IMR-90 (cell line): ENCODE measurements at regions not wholly inside any gene's neighbourhood (a gene's known extent, or its start where the extent isn't known, plus 50 kb on each side); places are given as distances from the start of the nearest gene placed in this dataset.

Experiments used
- ATAC-seq: fragments of 200-7000 bp; cut with Tn5 transposase; 2 replicates; pipeline ENCODE4 v1.9.1; 2020; ENCODE audit warnings: low read depth, mild to moderate bottlenecking, moderate library complexity
- BruUV-seq: library from RNA; stranded (reverse); fragments of 400-500 nt; replicated peaks from 2 replicates; lab custom pipeline; 2021; lab: Mats Ljungman, UMichigan
- CTCF ChIA-PET: fragments of 300-600 bp; formaldehyde crosslinking; extraction: SDS; loops from one replicate; lab custom pipeline; 2021; ENCODE audit warnings: antibody characterized with exemption; lab: Yijun Ruan, JAX
- POLR2A ChIA-PET: fragments of 300-600 bp; sonication (Branson Sonifier 250); formaldehyde crosslinking; loops from one replicate; lab custom pipeline; 2022; ENCODE audit warnings: antibody characterized with exemption; ENCODE audit not compliant: unreplicated experiment; lab: Charles Lee
- DNase-seq: peaks from one replicate; pipeline ENCODE4 v3.0.0; 2013
- H2AFZ ChIP-seq: replicated peaks from 2 replicates; pipeline ENCODE3; 2013; ENCODE audit warnings: low read length, mild to moderate bottlenecking; ENCODE audit not compliant: poor library complexity
- H2AK5ac ChIP-seq: 2 replicates; pipeline ENCODE4 v1.6.1; 2013; ENCODE audit warnings: low read depth, low read length, inconsistent platforms
- H2AK9ac ChIP-seq: replicated peaks from 2 replicates; pipeline ENCODE3; 2013; ENCODE audit warnings: mild to moderate bottlenecking, low read depth, low read length, moderate library complexity; ENCODE audit not compliant: poor library complexity
- H2BK120ac ChIP-seq: 2 replicates; pipeline ENCODE4 v1.6.1; 2013; ENCODE audit warnings: low read depth, low read length, inconsistent platforms
- H2BK15ac ChIP-seq: 3 replicates; pipeline ENCODE4 v1.6.1; 2013; ENCODE audit warnings: low read depth, low read length, inconsistent platforms
- H2BK20ac ChIP-seq: 2 replicates; pipeline ENCODE4 v1.6.1; 2013; ENCODE audit warnings: low read depth, mild to moderate bottlenecking, inconsistent platforms, low read length, moderate library complexity
- H2BK5ac ChIP-seq: 2 replicates; pipeline ENCODE4 v1.6.1; 2013; ENCODE audit warnings: mild to moderate bottlenecking, low read depth, low read length, inconsistent platforms; ENCODE audit not compliant: poor library complexity, severe bottlenecking
- H3K14ac ChIP-seq: replicated peaks from 2 replicates; pipeline ENCODE4 v1.6.1; 2013; ENCODE audit warnings: low read depth, low read length, inconsistent platforms
- H3K18ac ChIP-seq: 2 replicates; pipeline ENCODE4 v1.6.1; 2013; ENCODE audit warnings: low read depth, low read length, control low read depth
- H3K23ac ChIP-seq: 2 replicates; pipeline ENCODE4 v1.6.1; 2013; ENCODE audit warnings: low read depth, low read length, inconsistent platforms
- H3K27ac ChIP-seq: 2 replicates; pipeline ENCODE4 v1.5.1; 2013; ENCODE audit warnings: mild to moderate bottlenecking, control low read depth, low read length; ENCODE audit not compliant: insufficient read depth
- H3K27me3 ChIP-seq: 2 replicates; pipeline ENCODE4 v1.6.1; 2013; ENCODE audit warnings: low read length; ENCODE audit not compliant: control insufficient read depth, insufficient read depth
- H3K36me3 ChIP-seq: 2 replicates; pipeline ENCODE4 v1.6.1; 2013; ENCODE audit warnings: low read length, mixed read lengths; ENCODE audit not compliant: control insufficient read depth, insufficient read depth
- H3K4ac ChIP-seq: 2 replicates; pipeline ENCODE4 v1.6.1; 2013; ENCODE audit warnings: low read depth, low read length, inconsistent platforms
- H3K4me1 ChIP-seq: 2 replicates; pipeline ENCODE4 v1.6.1; 2013; ENCODE audit warnings: low read length, mixed read lengths; ENCODE audit not compliant: control insufficient read depth, insufficient read depth
- H3K4me2 ChIP-seq: 2 replicates; pipeline ENCODE4 v1.6.1; 2013; ENCODE audit warnings: low read depth, mild to moderate bottlenecking, control low read depth, low read length, moderate library complexity
- H3K4me3 ChIP-seq: 2 replicates; pipeline ENCODE4 v1.5.1; 2013; ENCODE audit warnings: low read depth, mild to moderate bottlenecking, control low read depth, low read length, moderate library complexity; ENCODE audit not compliant: insufficient read depth
- H3K56ac ChIP-seq: 2 replicates; pipeline ENCODE4 v1.6.1; 2013; ENCODE audit warnings: low read length, inconsistent platforms; ENCODE audit not compliant: insufficient read depth; ENCODE audit errors: extremely low read depth
- H3K79me1 ChIP-seq, 2 experiments: 2 replicates each; pipeline ENCODE4 v1.6.1; 2013; ENCODE audit warnings: low read length in 2 of 2, inconsistent platforms in 1 of 2, low read depth in 1 of 2
- H3K9ac ChIP-seq: 2 replicates; pipeline ENCODE4 v1.6.1; 2013; ENCODE audit warnings: low read depth, low read length, control low read depth
- H3K9me1 ChIP-seq: 2 replicates; pipeline ENCODE4 v1.6.1; 2013; ENCODE audit warnings: low read length, inconsistent platforms; ENCODE audit not compliant: insufficient read depth
- H3K9me3 ChIP-seq: 2 replicates; pipeline ENCODE4 v1.6.1; 2013; ENCODE audit warnings: low read length; ENCODE audit not compliant: control insufficient read depth, insufficient read depth
- H4K20me1 ChIP-seq: 2 replicates; pipeline ENCODE4 v1.6.1; 2013; ENCODE audit warnings: low read length, inconsistent platforms; ENCODE audit not compliant: insufficient read depth
- H4K5ac ChIP-seq: 2 replicates; pipeline ENCODE4 v1.6.1; 2013; ENCODE audit warnings: mild to moderate bottlenecking, low read depth, low read length, control low read depth
- H4K8ac ChIP-seq, 2 experiments: 2 replicates each; pipeline ENCODE4 v1.6.1; 2013; ENCODE audit warnings: low read depth in 2 of 2, low read length in 2 of 2, control low read depth in 1 of 2, inconsistent platforms in 1 of 2
- H4K91ac ChIP-seq: 2 replicates; pipeline ENCODE4 v1.6.1; 2013; ENCODE audit warnings: low read depth, low read length, inconsistent platforms; ENCODE audit not compliant: insufficient read depth
- BHLHE40 ChIP-seq: fragments of 150-350 bp; IDR thresholded peaks from 2 replicates; pipeline ENCODE4 v1.6.1; 2016; ENCODE audit warnings: mild to moderate bottlenecking, low read depth, low read length
- CEBPB ChIP-seq: IDR thresholded peaks from 2 replicates; pipeline ENCODE4 v1.6.1; 2012; ENCODE audit warnings: low read depth, low read length, improper control_type of control experiment
- FOS ChIP-seq: fragments of 150-350 bp; IDR thresholded peaks from 2 replicates; pipeline ENCODE4 v1.6.1; 2016; ENCODE audit warnings: low read depth, low read length
- MAFK ChIP-seq: IDR thresholded peaks from 2 replicates; pipeline ENCODE4 v1.6.1; 2012; ENCODE audit warnings: low read depth, low read length, improper control_type of control experiment
- MAZ ChIP-seq: IDR thresholded peaks from 2 replicates; pipeline ENCODE4 v1.6.1; 2012; ENCODE audit warnings: low read depth, mild to moderate bottlenecking, low read length, improper control_type of control experiment, moderate library complexity, borderline replicate concordance
- NFE2L2 ChIP-seq: fragments of 150-350 bp; IDR thresholded peaks from 2 replicates; pipeline ENCODE4 v1.6.1; 2016; ENCODE audit warnings: low read depth, mild to moderate bottlenecking, low read length
- POLR2A ChIP-seq: IDR thresholded peaks from 2 replicates; pipeline ENCODE4 v1.6.1; 2012; ENCODE audit warnings: mild to moderate bottlenecking, low read depth, low read length
- RCOR1 ChIP-seq: IDR thresholded peaks from 2 replicates; pipeline ENCODE4 v1.6.1; 2012; ENCODE audit warnings: mild to moderate bottlenecking, low read length, improper control_type of control experiment; ENCODE audit not compliant: insufficient replicate concordance
- RFX5 ChIP-seq: IDR thresholded peaks from 2 replicates; pipeline ENCODE4 v1.8.0; 2012; ENCODE audit warnings: low read depth, mild to moderate bottlenecking, low read length, moderate library complexity
- SMC3 ChIP-seq: fragments of 150-350 bp; IDR thresholded peaks from 2 replicates; pipeline ENCODE4 v1.6.1; 2016; ENCODE audit warnings: low read depth, mild to moderate bottlenecking, antibody characterized with exemption, low read length, moderate library complexity
- WGBS, 2 experiments: methylation state at CpG; one replicate each; pipeline versions ENCODE4 v1.1.5 to v1.1.7; 2013; ENCODE audit warnings: missing lambda C conversion rate in 2 of 2; ENCODE audit not compliant: insufficient read length in 1 of 2; ENCODE audit errors: extremely low coverage in 2 of 2; 5-methylcytosine and 5-hydroxymethylcytosine counted together
- dilution Hi-C: fragments of 300-500 bp; cut with HindIII; formaldehyde crosslinking; loops from one replicate; pipeline ENCODE4 v1.14.3; 2018; ENCODE audit warnings: low sequenced_read_pairs; ENCODE audit not compliant: unreplicated experiment
- in situ Hi-C: fragments of 300-500 bp; cut with MboI; formaldehyde crosslinking; loops from 3 replicates; pipeline ENCODE4 v1.14.3; 2019; ENCODE audit warnings: low sequenced_read_pairs, inconsistent platforms, mixed read lengths
- intact Hi-C: fragments of 100-400 bp; cut with micrococcal nuclease; formaldehyde crosslinking; loops from 2 replicates; pipeline ENCODE4 v1.10.0; 2022
- TF ChIP-seq, protein P1 (sequence below): conservative IDR thresholded peaks from 2 replicates; pipeline ENCODE4 v1.5.1; 2012; ENCODE audit warnings: mild to moderate bottlenecking, low read depth, low read length, improper control_type of control experiment

DNA sequence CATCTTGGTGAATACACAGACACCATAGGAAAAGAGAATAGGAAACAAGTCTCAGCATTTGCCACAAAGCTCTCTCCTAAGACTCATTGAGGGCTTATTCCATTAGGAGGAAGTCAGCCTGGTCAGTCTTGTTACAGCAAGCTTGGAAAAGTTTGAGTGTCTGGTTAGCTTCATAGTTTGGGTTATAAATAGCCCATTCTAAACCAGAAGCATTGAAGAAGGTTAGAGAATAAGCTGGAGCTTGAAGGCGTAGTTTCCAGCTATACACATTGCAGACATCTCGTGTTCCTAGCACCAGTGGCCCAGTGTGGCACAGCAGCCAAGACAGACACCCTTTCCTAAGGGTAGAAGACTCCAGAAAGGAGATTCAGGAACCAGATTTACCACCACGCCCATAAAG, 168.8 kb upstream of the RBM19 start:
- Histone ChIP-seq H4K8ac (no peak overlapping the region), H3K4me2 (no peak overlapping the region), H3K9me3 (no peaks in the 10 kb centered on the region), H3K4me3 (no peak overlapping the region), H3K79me1 (no peaks in the 10 kb centered on the region), H3K9me1 (no peaks in the 10 kb centered on the region), H2BK20ac (no peak overlapping the region), H4K5ac (no peak overlapping the region), H2BK15ac (no peak overlapping the region), H2BK120ac (no peak overlapping the region), H4K91ac (no peak overlapping the region), H3K4me1 (no peaks in the 10 kb centered on the region), H3K9ac (no peak overlapping the region), H3K23ac (no peak overlapping the region), H2BK5ac (no peak overlapping the region), H3K56ac (no peak overlapping the region), H3K4ac (no peak overlapping the region), H3K18ac (no peak overlapping the region), H3K27ac (no peak overlapping the region), H4K20me1 (no peaks in the 10 kb centered on the region), H2AK5ac (no peak overlapping the region), H2AFZ (no peak overlapping the region), H3K27me3 (peaks cover 2% of the 10 kb centered on the region; the same call in 1 of the 2 replicates), H2AK9ac (no peak overlapping the region), H3K14ac (no peak overlapping the region), H3K36me3 (no peaks in the 10 kb centered on the region)
- intact Hi-C loops: no loop called here
- ATAC-seq: no peak
- CTCF ChIA-PET: no interaction called here
- WGBS, 2 experiments: no CpG with 5 or more reads among the region's 3 CpGs
- in situ Hi-C loops: no loop called here
- no TSS peak for BruUV-seq
- TF ChIP-seq MAZ (no peak), RFX5 (no peak), FOS (no peak), POLR2A (no peak), CEBPB (no peak), NFE2L2 (no peak), MAFK (no peak), BHLHE40 (no peak), SMC3 (no peak), RCOR1 (no peak)
- TF ChIP-seq, protein P1, sequence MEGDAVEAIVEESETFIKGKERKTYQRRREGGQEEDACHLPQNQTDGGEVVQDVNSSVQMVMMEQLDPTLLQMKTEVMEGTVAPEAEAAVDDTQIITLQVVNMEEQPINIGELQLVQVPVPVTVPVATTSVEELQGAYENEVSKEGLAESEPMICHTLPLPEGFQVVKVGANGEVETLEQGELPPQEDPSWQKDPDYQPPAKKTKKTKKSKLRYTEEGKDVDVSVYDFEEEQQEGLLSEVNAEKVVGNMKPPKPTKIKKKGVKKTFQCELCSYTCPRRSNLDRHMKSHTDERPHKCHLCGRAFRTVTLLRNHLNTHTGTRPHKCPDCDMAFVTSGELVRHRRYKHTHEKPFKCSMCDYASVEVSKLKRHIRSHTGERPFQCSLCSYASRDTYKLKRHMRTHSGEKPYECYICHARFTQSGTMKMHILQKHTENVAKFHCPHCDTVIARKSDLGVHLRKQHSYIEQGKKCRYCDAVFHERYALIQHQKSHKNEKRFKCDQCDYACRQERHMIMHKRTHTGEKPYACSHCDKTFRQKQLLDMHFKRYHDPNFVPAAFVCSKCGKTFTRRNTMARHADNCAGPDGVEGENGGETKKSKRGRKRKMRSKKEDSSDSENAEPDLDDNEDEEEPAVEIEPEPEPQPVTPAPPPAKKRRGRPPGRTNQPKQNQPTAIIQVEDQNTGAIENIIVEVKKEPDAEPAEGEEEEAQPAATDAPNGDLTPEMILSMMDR: no peak
- POLR2A ChIA-PET: no interaction called here
- DNase-seq: no peak
- dilution Hi-C loops: no loop called here
